ENCODE measurements at regions not wholly inside any gene's neighbourhood (a gene's known extent, or its start where the extent isn't known, plus 50 kb on each side); places are given as distances from the start of the nearest gene placed in this dataset.

DNA sequence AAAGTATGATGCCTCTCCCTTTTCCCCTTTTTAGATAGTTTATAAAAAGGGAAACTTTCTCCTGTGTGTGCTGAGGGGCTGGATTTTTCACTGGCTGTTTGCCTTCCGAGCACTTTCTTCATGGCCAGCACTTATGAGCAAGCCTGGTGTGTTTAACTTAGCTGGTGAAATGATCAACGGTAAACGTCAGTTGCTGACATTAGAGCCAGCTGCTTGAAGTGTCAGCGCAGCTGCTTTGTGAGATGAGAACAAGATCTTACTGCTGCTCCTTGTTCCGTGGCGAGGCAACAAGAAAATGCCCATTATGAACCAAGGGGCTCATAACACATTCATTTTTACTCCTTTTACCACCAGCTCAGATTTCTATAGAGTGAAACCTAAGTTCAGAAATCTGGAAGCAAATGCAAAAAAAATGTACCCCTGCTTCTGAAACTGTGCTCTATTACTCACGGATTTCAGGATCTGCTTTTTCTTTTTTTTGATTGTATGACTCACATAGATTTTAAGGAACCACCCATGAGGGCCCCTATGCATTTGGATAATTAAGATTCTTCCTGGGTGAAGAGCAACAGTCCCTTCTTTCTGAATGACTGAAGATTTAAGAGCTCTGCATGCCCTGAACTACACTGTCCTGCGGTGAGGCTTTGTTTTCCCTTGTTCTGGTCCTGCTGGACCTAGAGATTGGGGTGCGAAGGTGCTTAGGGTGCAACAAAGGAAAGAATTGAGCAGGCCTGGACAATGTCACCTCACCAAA is 74.3 kb upstream of the CPM start:
- H2BK15ac ChIP-seq (ENCODE audit: low read length) = no peak overlapping the region
- H4K20me1 ChIP-seq (replicated peaks in 1 of 2; ENCODE audit: control insufficient read depth in 1 of 2, insufficient read depth in 2 of 2, low read length in 2 of 2) = no peaks in the 10 kb centered on the region
- H2BK20ac ChIP-seq (ENCODE audit: low read length) = no peak overlapping the region
- H3K18ac ChIP-seq (ENCODE audit: extremely low read depth, low read length) = no peak overlapping the region
- no peak overlapping the region for H3K56ac ChIP-seq (replicated peaks; ENCODE audit: insufficient read length, low read depth, low read length)
- no peaks in the 10 kb centered on the region for H3K79me1 ChIP-seq (ENCODE audit: low read depth, low read length)
- no peaks in the 10 kb centered on the region for H3K79me2 ChIP-seq (ENCODE audit: control insufficient read depth in 1 of 2, insufficient read depth in 2 of 2, low read length in 2 of 2)
- H3K9me3 ChIP-seq (ENCODE audit: insufficient read depth in 2 of 2, low read depth in 1 of 2, low read length in 1 of 2) = no peaks in the 10 kb centered on the region
- H4K8ac ChIP-seq (ENCODE audit: extremely low read depth, insufficient read depth, low read length) = no peak overlapping the region
- H2AK5ac ChIP-seq (ENCODE audit: low read depth, low read length) = no peak overlapping the region; the same call in 1 of the 2 replicates
- peaks cover 0 to 3% (median under 1%) of the 10 kb centered on the region in 4 experiments; a peak in 3 of 7 replicates for H3K27me3 ChIP-seq (replicated peaks in 1 of 4; ENCODE audit: control insufficient read depth in 3 of 4, extremely low read depth in 1 of 4, insufficient read depth in 3 of 4, low read length in 3 of 4)
- no peak overlapping the region for H4K91ac ChIP-seq (replicated peaks; ENCODE audit: insufficient read length, low read length)
- H3K4me1 ChIP-seq (replicated peaks in 1 of 4; ENCODE audit: control insufficient read depth in 3 of 4, insufficient read depth in 4 of 4, low read length in 3 of 4) = peaks cover 2 to 10% (median 9%) of the 10 kb centered on the region in 4 experiments; a peak in 5 of 7 replicates
- CTCF ChIA-PET (ENCODE audit: partially characterized antibody) = interaction anchor here (0.5 to 1.0 kb wide), 4 partner anchors 8 to 323 kb away, joined by 3 to 4 read pairs (median 4); no protein-coding TSS in a partner anchor
- H3K4ac ChIP-seq (replicated peaks; ENCODE audit: insufficient read length, low read depth, low read length) = no peak overlapping the region
- H2BK5ac ChIP-seq (ENCODE audit: low read depth, low read length) = no peak overlapping the region
- no peak overlapping the region for H4K5ac ChIP-seq (ENCODE audit: insufficient read length, low read depth, low read length)
- peak in 1 of 2 experiments; percentile 49 for DNase-seq (ENCODE audit: low read depth in 1 of 2, low spot score in 2 of 2)
- peak overlapping the region; percentile 55 to 58 for H3K4me2 ChIP-seq (ENCODE audit: insufficient read depth in 1 of 2, low read depth in 2 of 2, low read length in 2 of 2)
- POLR2A ChIA-PET (ENCODE audit: partially characterized antibody) = interaction anchor here (0.6 kb wide), 1 partner anchor 22 kb away, joined by 3 read pairs; no protein-coding TSS in a partner anchor
- peak overlapping the region; percentile 52; the same call in 1 of the 2 replicates for H2BK12ac ChIP-seq (ENCODE audit: low read depth, low read length)
- H3K14ac ChIP-seq (ENCODE audit: insufficient read length) = no peak overlapping the region
- H2AFZ ChIP-seq (ENCODE audit: low read length) = no peak overlapping the region
- H3K9ac ChIP-seq (replicated peaks in 1 of 4; ENCODE audit: extremely low read depth in 1 of 4, low read depth in 3 of 4, low read length in 3 of 4) = peak overlapping the region in 1 of 4 experiments; percentile 17; a peak in 1 of 7 replicates
- peak; percentile 50 for FAIRE-seq
- H3K4me3 ChIP-seq (ENCODE audit: extremely low read depth in 1 of 4, insufficient read depth in 2 of 4, low read depth in 3 of 4, low read length in 4 of 4) = peak overlapping the region in 1 of 4 experiments; percentile 27; a peak in 3 of 8 replicates
- 29% methylated on average over 9 of the region's 9 CpGs; no CpG with 5 or more reads in 1 of the 2 experiments for WGBS, 2 experiments (ENCODE audit: extremely low coverage in 1 of 2, insufficient coverage in 1 of 2, insufficient read length in 1 of 2, insufficient replicate concordance in 2 of 2, low coverage in 1 of 2, low lambda C conversion rate in 2 of 2, missing lambda C conversion rate in 1 of 2)
- H2BK120ac ChIP-seq (replicated peaks; ENCODE audit: low read depth, low read length) = no peak overlapping the region
- H3K23ac ChIP-seq (ENCODE audit: insufficient read length) = no peak overlapping the region
- no peaks in the 10 kb centered on the region for H3K23me2 ChIP-seq (ENCODE audit: low read depth, low read length)
- H3K36me3 ChIP-seq (ENCODE audit: control insufficient read depth in 2 of 4, insufficient read depth in 4 of 4, low read length in 3 of 4) = no peaks in the 10 kb centered on the region
- no peak overlapping the region for H3K27ac ChIP-seq (ENCODE audit: low read depth, low read length)
- TF ChIP-seq, protein P1, sequence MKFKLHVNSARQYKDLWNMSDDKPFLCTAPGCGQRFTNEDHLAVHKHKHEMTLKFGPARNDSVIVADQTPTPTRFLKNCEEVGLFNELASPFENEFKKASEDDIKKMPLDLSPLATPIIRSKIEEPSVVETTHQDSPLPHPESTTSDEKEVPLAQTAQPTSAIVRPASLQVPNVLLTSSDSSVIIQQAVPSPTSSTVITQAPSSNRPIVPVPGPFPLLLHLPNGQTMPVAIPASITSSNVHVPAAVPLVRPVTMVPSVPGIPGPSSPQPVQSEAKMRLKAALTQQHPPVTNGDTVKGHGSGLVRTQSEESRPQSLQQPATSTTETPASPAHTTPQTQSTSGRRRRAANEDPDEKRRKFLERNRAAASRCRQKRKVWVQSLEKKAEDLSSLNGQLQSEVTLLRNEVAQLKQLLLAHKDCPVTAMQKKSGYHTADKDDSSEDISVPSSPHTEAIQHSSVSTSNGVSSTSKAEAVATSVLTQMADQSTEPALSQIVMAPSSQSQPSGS (IDR thresholded peaks at IDR 0.05; ENCODE audit: low read length) = 0 out of 2 replicates have a peak, but pooled peaks have one; percentile 42
- TF ChIP-seq ASH2L (IDR thresholded peaks at IDR 0.05; ENCODE audit: low read length) (peak; percentile 42), JUND (IDR thresholded peaks at IDR 0.05; ENCODE audit: low read length) (peak; percentile 85), SIN3A (conservative IDR thresholded peaks at IDR 0.05 in 1 of 2, IDR thresholded peaks at IDR 0.05 in 1 of 2; ENCODE audit: low read depth in 1 of 2, low read length in 2 of 2) (peak; percentile 60 to 75; a peak in 2 of 4 replicates), HDAC2 (IDR thresholded peaks at IDR 0.05; ENCODE audit: borderline replicate concordance in 1 of 2, low read depth in 2 of 2, low read length in 2 of 2) (peak; percentile 34 to 90; a peak in 2 of 4 replicates), EGR1 (IDR thresholded peaks at IDR 0.05; ENCODE audit: borderline replicate concordance, low read depth, low read length) (peak; percentile 34; the same call in 1 of the 2 replicates), BCL11A (IDR thresholded peaks at IDR 0.05; ENCODE audit: low read depth in 2 of 2, low read length in 2 of 2) (no peak), RBBP5 (IDR thresholded peaks at IDR 0.05; ENCODE audit: borderline replicate concordance, low read depth, low read length) (no peak), SP1 (IDR thresholded peaks at IDR 0.05; ENCODE audit: low read depth, low read length) (peak; percentile 66; the same call in 1 of the 2 replicates)
